Neural cell (in vitro differentiated cells): ENCODE measurements at regions not wholly inside any gene's neighbourhood (a gene's known extent, or its start where the extent isn't known, plus 50 kb on each side); places are given as distances from the start of the nearest gene placed in this dataset.

Experiments
- EZH2 ChIP-seq: fragments of 200-600, 300-800 bp; shearing (Covaris generic), sonication (generic); IDR thresholded peaks from 2 replicates; pipeline ENCODE4 v1.6.1; 2014; ENCODE audit warnings: antibody characterized with exemption, low read length, borderline replicate concordance, mild to moderate bottlenecking; ENCODE audit not compliant: insufficient read depth, poor library complexity, severe bottlenecking
- TF ChIP-seq, protein P1 (sequence below): fragments of 450-650 bp; IDR thresholded peaks from 2 replicates; pipeline ENCODE4 v1.5.1; 2014; ENCODE audit warnings: antibody characterized with exemption, mild to moderate bottlenecking, moderate library complexity; ENCODE audit not compliant: poor library complexity, severe bottlenecking

DNA sequence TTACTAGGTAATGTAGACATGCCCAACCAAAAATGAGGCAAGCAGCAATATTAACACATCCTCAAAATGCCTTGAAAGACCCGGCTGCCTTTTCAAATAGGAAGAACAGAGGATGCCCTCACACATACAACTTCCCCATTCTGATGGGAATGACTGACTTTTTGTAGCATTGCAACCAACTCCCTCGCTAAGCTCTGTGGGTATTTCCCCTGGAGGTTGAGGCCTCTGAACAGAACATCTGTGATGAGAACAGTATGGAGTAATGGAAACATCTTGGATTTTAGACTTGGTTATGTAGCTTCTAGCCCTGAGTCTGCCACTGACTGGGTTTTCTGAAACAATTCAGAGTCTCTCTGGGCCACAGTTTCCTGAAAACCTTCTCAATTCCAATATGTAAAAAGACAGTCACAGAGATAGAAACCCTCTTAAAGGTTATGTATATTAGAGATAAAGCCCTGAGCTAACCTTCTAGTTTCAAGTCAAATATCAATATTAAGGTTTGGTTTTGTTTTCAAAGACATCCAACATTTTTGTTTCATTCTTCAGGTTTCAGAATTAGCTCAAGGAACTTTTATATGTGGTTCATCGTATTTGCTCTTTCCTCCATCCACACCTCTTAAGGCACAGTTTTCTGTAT is 311.5 kb downstream of the SETD4 start:
- TF ChIP-seq, protein P1, sequence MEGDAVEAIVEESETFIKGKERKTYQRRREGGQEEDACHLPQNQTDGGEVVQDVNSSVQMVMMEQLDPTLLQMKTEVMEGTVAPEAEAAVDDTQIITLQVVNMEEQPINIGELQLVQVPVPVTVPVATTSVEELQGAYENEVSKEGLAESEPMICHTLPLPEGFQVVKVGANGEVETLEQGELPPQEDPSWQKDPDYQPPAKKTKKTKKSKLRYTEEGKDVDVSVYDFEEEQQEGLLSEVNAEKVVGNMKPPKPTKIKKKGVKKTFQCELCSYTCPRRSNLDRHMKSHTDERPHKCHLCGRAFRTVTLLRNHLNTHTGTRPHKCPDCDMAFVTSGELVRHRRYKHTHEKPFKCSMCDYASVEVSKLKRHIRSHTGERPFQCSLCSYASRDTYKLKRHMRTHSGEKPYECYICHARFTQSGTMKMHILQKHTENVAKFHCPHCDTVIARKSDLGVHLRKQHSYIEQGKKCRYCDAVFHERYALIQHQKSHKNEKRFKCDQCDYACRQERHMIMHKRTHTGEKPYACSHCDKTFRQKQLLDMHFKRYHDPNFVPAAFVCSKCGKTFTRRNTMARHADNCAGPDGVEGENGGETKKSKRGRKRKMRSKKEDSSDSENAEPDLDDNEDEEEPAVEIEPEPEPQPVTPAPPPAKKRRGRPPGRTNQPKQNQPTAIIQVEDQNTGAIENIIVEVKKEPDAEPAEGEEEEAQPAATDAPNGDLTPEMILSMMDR = no peak
- no peak for TF ChIP-seq EZH2
